ENCODE measurements at regions not wholly inside any gene's neighbourhood (a gene's known extent, or its start where the extent isn't known, plus 50 kb on each side); places are given as distances from the start of the nearest gene placed in this dataset.

GRCh38 chr2:43052944-43053306 is 173.5 kb downstream of the ZFP36L2 start:
- no peak for DNase-seq (ENCODE audit: low spot score)

DNA sequence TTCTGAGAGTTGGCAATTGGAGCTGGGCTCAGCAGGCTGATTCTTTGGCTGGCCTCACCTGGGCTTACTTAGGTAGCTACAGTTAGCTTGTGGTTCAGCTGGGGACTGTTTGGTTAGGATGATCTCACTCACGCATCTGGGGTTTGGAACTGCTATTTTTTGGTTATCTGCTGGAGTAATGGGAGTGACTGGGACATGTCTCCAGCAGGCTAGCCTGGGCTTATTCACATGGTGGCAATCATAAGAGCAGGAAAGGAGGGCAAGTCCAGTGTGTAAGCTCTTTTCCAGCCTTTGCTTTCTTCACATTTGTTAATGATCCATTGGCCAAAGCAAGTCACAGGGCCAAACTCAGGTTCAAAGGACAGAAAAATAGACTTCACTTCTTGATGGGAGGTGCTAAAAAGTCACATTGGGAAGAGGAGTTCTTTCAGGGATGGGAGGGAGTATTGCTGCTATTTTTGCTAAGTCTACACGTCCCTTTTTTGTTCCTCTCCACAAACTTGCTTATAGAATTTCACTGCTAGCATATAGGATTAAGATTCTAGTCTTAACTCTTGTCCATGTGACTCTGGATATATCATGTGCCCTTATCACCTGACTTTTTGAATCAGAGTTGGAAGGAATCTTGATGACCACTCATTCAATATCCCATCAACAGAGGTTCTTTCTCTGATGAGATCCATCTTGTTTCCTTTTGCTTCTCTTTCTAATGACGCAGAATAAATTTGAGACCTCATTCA is 174.0 kb downstream of the ZFP36L2 start:
- DNase-seq (ENCODE audit: low spot score) = no peak

DNA sequence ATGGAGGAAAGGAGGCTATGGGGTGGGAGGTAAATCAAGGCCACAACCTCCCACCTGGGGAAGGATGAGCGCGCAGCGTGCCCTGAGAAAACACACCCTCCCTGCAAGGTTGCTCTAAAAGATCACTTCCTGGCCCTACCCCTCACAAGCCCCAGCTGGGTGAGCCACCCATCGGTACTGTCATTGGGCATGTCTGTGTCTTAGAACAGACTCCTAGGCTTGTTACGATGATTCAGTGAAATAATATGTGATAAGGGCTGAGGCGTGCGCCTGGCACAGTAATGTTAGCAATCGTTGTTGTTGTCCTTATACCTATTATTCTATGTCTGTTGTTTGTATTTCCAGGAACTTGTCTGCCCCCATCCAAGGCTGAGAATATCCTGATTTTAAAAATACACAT is 175.1 kb downstream of the ZFP36L2 start:
- DNase-seq (ENCODE audit: low spot score) = no peak

- no peak for DNase-seq (ENCODE audit: low spot score)
Observed at GRCh38 chr2:43050866-43051265, 175.5 kb downstream of the ZFP36L2 start.

- DNase-seq (ENCODE audit: low spot score) = no peak
Observed at GRCh38 chr2:43049836-43050801, 176.3 kb downstream of the ZFP36L2 start.

DNA sequence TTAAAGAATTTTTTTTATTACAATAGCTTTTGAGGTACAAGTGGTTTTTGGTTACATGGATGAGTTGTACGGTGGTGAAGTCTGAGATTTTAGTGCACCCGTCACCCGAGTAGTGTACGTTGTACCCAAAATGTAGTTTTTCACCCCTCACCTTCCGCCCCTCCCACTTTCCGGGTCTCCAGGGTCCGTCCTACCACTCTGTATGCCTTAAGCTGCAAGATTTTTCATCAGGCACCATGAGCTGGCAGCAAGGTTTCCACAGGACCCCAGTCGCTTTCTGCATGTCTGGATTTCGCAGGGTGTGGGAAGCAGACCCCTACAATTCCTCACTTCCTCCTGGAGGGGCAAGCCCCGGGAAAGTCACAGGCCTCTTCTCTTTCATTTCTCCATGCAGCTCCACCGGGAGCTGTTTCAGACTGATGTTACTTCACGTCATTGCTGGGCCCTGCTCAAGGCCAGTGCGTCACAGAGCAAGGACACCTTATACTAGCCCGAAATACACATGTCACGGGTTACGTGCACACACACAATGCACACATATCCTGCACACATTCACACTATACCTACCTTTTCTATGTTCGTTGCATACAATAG is 179.1 kb downstream of the ZFP36L2 start:
- DNase-seq (ENCODE audit: low spot score) = no peak

DNA sequence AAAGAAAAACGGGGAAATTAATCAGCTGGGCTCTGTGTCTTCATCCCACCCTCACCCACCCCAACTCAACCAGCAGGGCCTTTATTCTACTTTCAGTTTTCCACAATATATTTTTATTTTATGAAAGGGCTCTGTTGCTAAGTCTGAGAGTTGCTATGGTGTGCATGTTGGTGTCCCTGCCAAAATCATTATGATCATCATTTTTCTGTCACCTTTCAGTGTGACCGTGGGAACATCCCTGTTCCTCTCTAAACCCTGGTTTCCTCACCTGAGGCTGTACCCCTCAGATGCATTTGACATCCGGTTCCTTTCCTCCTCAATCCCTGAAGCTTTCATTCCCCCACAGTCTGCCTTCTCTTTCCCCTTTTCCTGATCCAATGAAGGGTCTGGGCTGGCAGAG is 180.5 kb downstream of the ZFP36L2 start:
- DNase-seq (ENCODE audit: low spot score) = no peak

- no peak for DNase-seq (ENCODE audit: low spot score)
Observed at GRCh38 chr2:43044093-43044681, 182.2 kb downstream of the ZFP36L2 start.

GRCh38 chr2:43043553-43043870 is 182.9 kb downstream of the ZFP36L2 start:
- no peak for DNase-seq (ENCODE audit: low spot score)

DNA sequence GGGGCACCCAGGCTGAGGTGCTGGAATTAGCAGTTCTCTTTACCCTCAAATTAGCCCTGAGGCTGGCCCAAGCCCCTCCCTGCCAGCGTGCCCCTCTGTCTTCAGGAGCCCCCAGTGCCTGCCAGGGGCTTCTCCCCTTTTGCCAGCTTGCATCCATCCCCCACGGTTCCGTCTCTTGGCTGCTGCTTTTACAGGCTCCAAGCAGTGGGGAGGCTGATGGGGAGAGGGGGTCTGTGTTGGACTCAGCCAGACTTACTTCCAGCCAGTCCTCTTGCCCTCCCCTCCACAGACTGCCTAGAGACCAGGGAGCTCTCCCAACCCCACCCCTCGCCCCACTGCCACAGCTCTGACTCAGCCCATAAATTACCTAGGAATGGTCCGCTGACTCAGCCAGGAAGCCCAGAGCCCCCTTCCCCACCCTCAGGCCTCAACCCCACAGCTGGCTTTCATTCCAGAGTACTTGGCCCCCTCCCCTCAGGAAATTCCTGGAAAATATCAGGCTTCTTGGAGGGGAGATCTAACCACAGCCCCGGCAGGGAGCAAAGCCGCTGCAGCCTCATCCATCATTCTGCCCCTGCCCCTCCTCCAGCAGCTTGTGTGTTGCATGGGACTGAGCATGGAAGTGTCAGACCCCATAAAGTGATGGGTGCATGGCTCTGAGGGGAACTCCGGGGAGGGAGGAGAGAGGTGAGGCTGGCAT is 184.6 kb downstream of the ZFP36L2 start:
- DNase-seq (ENCODE audit: low spot score) = no peak

- no peak for DNase-seq (ENCODE audit: low spot score)
Observed at GRCh38 chr2:43041173-43041591, 185.2 kb downstream of the ZFP36L2 start.

DNA sequence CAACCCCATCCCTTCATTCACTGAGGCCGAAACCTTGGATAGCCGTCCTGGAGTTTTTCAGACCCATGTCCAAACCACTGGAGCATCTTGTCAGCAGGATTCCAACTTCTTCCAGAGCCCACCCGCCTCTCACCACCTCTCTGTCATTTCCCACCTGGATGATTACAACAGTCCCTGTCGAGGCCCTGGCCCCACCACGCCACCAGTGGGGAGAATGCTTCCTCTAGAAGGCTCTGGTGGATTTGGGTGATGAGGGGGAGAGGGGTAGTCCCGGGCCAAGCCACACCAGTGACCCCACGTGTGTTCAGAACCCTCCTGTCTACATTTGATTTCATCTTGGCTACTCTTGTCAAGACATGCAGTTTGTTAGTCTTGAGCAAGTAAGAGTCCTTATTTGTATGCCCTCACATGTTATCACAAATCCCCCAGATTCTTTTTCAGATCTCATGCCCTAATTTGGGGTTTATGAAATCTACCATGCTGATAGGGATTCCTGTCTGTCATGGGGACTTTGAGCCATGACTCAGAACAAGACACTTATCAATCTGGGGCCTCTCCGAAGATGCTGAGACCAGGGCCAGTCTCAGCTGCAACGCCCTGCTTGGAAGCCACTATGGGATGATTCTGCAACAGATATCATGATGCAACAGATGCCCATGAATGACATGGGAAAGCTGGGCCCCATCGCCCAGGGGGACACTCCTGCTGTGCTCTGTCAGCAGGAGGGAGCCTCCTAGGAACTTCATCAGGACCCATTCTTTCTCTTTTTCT is 186.1 kb downstream of the ZFP36L2 start:
- no peak for DNase-seq (ENCODE audit: low spot score)

- no peak for DNase-seq (ENCODE audit: low spot score)
Observed at GRCh38 chr2:43039376-43040080, 186.9 kb downstream of the ZFP36L2 start.

DNA sequence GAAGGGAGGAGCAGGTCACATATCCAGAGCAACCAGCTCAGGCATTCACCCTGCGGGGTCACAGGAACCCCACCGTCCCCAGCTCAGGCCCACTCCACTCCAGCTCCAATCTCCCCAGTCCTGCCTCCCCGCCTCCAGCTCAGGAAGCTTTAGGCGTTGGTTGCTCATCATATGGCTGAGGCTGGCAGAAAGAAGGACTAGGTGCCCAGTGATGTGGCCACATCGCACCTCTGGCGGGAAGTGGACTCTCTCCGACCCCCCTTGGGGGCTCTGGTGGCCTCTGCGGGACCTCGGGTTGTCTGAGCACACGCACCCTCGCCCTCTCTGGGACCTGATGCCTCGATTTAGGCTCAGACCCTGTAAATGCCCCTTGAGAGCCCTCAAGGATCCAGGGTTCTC is 187.7 kb downstream of the ZFP36L2 start:
- no peak for DNase-seq (ENCODE audit: low spot score)

DNA sequence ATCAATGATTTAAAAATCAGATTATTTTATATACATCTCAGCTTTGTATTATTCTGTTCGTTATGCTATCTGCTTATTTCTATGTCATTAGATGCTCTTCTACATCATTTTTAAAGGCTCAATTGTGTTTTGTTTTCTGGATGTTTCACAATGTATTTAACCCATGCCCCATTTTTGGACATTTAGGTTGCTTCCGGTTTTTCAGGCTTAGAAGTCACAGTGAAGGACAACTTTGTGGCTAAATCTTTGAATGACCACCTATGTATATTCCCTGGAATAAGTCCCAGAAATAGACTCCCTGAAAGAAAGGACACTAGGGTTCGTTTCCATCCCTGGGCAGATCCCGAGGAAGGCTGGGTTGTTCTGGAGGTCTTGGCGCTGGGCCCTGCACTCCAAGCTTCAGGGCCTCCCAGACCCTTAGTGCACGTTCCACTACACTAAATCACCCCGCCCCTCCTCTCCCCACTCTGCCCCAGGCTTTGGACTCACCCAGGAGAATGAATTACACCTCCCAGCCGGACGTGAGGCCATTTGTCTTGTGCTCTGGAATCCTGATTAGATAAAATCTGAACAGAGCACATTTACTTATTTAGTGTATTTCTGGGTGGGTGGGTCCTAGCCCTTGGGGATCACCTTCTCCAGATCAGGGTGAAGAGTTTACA is 188.2 kb downstream of the ZFP36L2 start:
- no peak for DNase-seq (ENCODE audit: low spot score)

DNA sequence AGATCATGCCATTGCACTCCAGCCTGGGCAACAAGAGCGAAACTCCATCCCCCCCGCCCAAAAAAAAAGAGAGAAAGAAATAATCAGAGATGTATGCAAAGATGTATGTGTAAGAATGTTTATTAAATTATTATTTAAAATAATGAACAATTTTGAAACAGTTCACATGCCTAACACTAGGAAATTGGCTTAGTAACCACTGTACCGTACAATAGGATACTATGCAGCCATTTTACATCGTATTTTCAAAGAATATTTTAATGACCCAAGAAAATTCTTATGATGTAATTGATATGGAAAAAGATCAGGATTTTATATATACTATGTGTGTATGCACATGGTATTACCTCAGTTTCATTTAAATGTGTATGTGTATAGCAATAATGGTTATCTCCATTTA is 190.5 kb downstream of the ZFP36L2 start:
- no peak for DNase-seq (ENCODE audit: low spot score)

DNA sequence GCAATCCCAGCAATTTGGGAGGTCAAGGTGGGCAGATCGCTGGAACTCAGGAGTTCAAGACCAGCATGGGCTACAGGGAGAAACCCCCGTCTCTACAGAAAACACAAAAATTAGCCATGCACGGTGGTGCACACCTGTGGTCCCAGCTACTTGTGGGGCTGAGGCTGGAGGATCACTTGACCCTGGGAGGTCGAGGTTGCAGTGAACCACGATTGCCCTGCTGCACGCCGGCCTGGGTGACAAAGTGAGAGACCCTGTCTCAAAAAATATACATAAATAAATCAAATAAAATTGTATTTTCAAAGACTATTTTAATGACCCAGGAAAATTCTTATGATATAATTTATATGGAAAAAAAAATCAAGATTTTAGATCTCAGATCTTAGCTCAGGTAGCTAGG is 191.5 kb downstream of the ZFP36L2 start:
- DNase-seq (ENCODE audit: low spot score) = no peak

- no peak for DNase-seq (ENCODE audit: low spot score)
Observed at GRCh38 chr2:43034242-43034619, 192.2 kb downstream of the ZFP36L2 start.

DNA sequence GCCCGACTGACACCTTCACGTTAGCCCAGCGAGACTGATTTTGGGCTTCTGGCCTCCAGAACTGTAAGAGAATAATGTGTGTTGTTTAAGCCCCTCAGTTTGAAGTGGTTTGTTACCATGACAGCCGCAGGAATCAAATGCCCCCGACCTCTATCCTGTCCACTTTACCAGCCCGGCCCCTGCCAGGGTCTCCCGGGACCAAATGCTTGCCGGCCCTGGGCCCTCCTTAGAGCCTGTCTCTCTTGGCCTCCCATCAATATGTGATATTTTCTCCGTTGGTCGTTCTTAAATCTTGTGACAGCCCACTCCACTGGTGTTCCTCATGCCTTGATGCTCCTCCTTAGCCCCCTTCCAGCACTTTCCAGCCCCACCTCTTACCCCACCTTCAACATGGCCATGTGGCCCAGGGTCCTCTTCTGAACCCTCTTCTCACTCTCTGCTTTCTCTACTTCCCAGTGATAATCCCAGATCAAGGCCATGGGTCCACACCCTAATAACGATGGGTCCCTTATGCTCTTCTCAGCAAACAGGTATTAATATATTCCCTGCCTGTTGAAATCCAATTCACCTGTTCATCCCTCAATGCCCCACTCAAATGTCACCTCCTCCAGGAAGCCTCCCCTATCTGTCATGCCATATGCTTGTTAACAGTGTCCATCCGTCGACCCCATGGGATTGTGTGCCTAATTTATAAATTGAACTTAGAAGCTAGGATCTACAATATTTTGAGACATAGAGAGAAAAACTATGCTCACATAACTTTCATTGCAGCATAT is 192.8 kb downstream of the ZFP36L2 start:
- DNase-seq (ENCODE audit: low spot score) = no peak

GRCh38 chr2:43033016-43033270 is 193.5 kb downstream of the ZFP36L2 start:
- no peak for DNase-seq (ENCODE audit: low spot score)

Data from NAMALWA (cell line).